Gastroesophageal sphincter (tissue), 3 donors: ENCODE measurements at regions not wholly inside any gene's neighbourhood (a gene's known extent, or its start where the extent isn't known, plus 50 kb on each side); places are given as distances from the start of the nearest gene placed in this dataset.

ENCODE experiments used
- CTCF ChIP-seq, 4 experiments: fragments of 200-600 bp in 2 of 4; fragments of 450-650 bp in 2 of 4; sonication (generic) in 1 of 4; IDR thresholded peaks; one replicate each; pipeline ENCODE4 v1.5.1; 2017 to 2019; ENCODE audit warnings: antibody characterized with exemption in 4 of 4, mild to moderate bottlenecking in 2 of 4, moderate library complexity in 2 of 4
- EP300 ChIP-seq: sonication (generic); formaldehyde crosslinking; IDR thresholded peaks from one replicate; pipeline ENCODE4 v1.6.1; 2017; ENCODE audit warnings: antibody characterized with exemption, mild to moderate bottlenecking
- POLR2A ChIP-seq, 2 donors: fragments of 450-650 bp; IDR thresholded peaks; one replicate each; pipeline ENCODE4 v1.6.1; 2017; ENCODE audit warnings: antibody characterized with exemption in 2 of 2, mild to moderate bottlenecking in 2 of 2, moderate library complexity in 1 of 2

GRCh38 chr16:5326395-5326794 is 228.8 kb upstream of the EEF2KMT start:
- no peak for TF ChIP-seq CTCF (IDR thresholded peaks at IDR 0.05)
- no peak for TF ChIP-seq EP300
- no peak for TF ChIP-seq POLR2A (IDR thresholded peaks at IDR 0.05)
